ENCODE measurements at regions not wholly inside any gene's neighbourhood (a gene's known extent, or its start where the extent isn't known, plus 50 kb on each side); places are given as distances from the start of the nearest gene placed in this dataset.

DNA sequence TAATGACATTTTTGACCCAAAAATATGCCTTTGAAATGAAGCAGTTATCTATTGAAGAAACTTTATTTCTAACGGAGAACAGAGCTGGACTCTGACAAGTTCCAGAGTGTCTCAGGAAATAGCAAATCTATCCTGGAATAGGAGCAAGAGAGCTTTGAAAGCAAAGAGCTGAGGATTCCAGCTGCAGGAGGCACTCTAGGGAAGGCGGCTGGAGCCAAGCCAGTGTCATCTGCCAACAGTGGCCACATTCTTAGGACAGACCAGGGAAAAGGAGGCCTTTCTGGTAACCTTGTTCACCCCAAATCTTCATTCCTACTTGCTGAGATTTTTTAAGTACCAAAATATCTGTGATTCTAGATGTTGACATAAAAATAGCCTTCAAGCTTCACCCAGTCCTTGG is 493.5 kb upstream of the B3GAT1 start:
- DNase-seq (ENCODE audit: low spot score) = no peak
- H3K9me3 Mint-ChIP-seq (ENCODE audit: low read depth) = no peaks in the 10 kb centered on the region
- H3K27ac Mint-ChIP-seq (ENCODE audit: unreplicated experiment) = no peak overlapping the region
- peaks cover 25% of the 10 kb centered on the region for H3K4me1 Mint-ChIP-seq (ENCODE audit: low read depth)
- TF ChIP-seq, protein P1, sequence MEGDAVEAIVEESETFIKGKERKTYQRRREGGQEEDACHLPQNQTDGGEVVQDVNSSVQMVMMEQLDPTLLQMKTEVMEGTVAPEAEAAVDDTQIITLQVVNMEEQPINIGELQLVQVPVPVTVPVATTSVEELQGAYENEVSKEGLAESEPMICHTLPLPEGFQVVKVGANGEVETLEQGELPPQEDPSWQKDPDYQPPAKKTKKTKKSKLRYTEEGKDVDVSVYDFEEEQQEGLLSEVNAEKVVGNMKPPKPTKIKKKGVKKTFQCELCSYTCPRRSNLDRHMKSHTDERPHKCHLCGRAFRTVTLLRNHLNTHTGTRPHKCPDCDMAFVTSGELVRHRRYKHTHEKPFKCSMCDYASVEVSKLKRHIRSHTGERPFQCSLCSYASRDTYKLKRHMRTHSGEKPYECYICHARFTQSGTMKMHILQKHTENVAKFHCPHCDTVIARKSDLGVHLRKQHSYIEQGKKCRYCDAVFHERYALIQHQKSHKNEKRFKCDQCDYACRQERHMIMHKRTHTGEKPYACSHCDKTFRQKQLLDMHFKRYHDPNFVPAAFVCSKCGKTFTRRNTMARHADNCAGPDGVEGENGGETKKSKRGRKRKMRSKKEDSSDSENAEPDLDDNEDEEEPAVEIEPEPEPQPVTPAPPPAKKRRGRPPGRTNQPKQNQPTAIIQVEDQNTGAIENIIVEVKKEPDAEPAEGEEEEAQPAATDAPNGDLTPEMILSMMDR (IDR thresholded peaks at IDR 0.05) = no peak
- H3K27me3 Mint-ChIP-seq (ENCODE audit: low read depth) = peaks cover 7% of the 10 kb centered on the region
- no peaks in the 10 kb centered on the region for H3K36me3 Mint-ChIP-seq (ENCODE audit: low read depth)
- H3K4me3 Mint-ChIP-seq (ENCODE audit: unreplicated experiment) = no peak overlapping the region

DNA sequence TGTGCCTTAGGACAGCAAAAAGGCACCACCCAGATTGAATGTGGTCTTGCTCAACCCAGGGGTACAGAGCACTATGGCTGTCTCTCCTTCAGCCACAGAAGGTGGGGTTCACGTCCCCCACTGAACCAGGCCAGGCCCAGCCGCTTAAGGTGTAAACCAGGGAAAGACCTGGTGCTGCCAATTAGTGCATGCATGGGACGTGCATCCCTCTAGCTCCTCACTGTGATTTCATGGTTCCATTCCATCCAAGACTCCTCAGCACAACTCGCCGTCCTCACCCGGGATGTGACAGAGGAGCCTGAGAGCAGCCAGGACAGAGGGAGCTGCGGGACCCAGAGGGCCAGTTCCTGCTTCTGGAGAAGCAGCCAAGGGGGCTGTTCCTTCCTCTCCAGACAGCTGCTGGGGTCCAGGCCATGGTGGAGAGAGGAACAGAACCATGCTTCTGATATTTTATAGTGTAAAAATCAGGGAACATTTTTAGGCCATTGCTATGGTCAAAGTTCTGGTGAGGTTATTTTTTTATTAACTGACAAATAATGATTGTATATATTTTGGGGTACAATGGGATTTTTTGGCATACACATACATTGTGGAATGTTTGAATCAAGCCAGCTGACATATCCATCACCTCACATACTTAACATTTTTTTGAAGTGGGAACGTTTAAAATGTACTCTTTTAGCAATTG is 492.2 kb upstream of the B3GAT1 start:
- no peaks in the 10 kb centered on the region for H3K36me3 Mint-ChIP-seq (ENCODE audit: low read depth)
- no peak for DNase-seq (ENCODE audit: low spot score)
- H3K27me3 Mint-ChIP-seq (ENCODE audit: low read depth) = peaks cover 4% of the 10 kb centered on the region
- H3K4me1 Mint-ChIP-seq (ENCODE audit: low read depth) = peaks cover 25% of the 10 kb centered on the region
- H3K4me3 Mint-ChIP-seq (ENCODE audit: unreplicated experiment) = no peak overlapping the region
- H3K9me3 Mint-ChIP-seq (ENCODE audit: low read depth) = no peaks in the 10 kb centered on the region
- TF ChIP-seq, protein P1 (IDR thresholded peaks at IDR 0.05) = no peak
- H3K27ac Mint-ChIP-seq (ENCODE audit: unreplicated experiment) = no peak overlapping the region

DNA sequence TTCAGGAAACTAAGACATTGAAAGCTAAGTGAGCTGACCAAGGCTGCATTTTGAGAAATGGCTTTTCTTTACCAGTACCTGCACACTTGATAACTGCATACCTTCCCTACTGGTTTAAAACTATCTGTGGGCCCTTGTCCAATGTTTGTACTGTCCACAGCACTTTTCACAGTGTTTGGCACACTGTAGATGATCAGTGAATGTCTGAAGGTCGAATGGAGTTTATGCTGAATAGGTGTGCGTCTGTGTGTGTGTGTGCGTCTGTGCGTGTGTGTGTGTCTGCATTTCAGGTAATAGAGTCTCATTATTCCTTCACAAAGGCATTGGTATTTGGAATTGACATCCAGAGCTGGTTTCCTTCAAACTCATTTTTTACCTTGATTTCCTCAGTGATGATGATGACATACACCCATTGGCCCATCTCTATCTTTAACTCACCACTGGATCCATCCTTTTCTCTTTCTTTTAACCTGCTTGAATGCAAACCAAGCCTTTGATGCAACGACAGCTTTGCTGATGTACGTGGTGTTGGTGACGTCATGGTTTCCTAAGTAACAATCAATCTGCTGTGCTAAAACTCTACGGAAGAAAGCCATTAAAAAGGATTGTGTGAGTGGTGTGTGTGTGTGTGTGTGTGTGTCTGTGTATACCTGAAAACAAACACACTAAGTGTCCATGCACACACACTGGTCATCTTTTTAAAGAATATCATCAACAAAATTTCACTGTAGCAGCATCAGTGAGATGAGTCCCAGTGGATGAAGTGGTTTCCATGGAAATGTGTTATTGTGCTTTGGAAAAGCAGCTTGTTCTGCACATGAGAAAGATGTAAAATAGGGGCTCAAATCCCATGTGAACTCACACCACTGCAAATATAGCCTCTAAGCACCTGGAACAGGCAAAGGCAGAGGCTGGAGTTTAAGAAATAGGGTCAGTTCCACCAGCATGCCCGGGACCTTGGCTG is 490.2 kb upstream of the B3GAT1 start:
- Mint-ChIP-seq H3K4me3 (ENCODE audit: unreplicated experiment) (no peak overlapping the region), H3K27ac (ENCODE audit: unreplicated experiment) (no peak overlapping the region), H3K9me3 (ENCODE audit: low read depth) (no peaks in the 10 kb centered on the region), H3K4me1 (ENCODE audit: low read depth) (peaks cover 25% of the 10 kb centered on the region), H3K36me3 (ENCODE audit: low read depth) (no peaks in the 10 kb centered on the region), H3K27me3 (ENCODE audit: low read depth) (peaks cover 7% of the 10 kb centered on the region)
- no peak for DNase-seq (ENCODE audit: low spot score)
- TF ChIP-seq, protein P1 (IDR thresholded peaks at IDR 0.05) = no peak

DNA sequence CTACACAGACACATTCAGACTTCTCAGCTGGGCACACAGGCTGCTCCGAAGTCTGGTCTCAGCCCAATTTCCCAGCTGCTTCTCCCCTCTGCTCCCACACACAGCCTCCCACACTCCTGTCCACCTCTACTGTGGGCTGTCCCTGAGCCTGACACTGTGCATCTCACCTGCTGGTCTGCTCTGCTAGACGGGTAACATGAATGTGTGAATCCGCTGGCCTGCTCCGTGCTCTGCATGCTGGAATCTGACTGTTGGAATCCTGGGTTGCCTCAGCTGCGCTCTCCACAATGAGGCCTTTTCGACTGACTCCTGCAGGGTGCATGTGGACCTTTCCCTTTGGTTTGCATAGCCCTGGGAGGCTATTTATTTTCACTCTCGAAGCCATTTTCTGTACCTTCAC is 489.5 kb upstream of the B3GAT1 start:
- TF ChIP-seq, protein P1 (IDR thresholded peaks at IDR 0.05) = no peak
- H3K4me1 Mint-ChIP-seq (ENCODE audit: low read depth) = peaks cover 25% of the 10 kb centered on the region
- H3K4me3 Mint-ChIP-seq (ENCODE audit: unreplicated experiment) = no peak overlapping the region
- H3K27me3 Mint-ChIP-seq (ENCODE audit: low read depth) = peaks cover 7% of the 10 kb centered on the region
- no peaks in the 10 kb centered on the region for H3K36me3 Mint-ChIP-seq (ENCODE audit: low read depth)
- DNase-seq (ENCODE audit: low spot score) = no peak
- H3K9me3 Mint-ChIP-seq (ENCODE audit: low read depth) = no peaks in the 10 kb centered on the region
- no peak overlapping the region for H3K27ac Mint-ChIP-seq (ENCODE audit: unreplicated experiment)

DNA sequence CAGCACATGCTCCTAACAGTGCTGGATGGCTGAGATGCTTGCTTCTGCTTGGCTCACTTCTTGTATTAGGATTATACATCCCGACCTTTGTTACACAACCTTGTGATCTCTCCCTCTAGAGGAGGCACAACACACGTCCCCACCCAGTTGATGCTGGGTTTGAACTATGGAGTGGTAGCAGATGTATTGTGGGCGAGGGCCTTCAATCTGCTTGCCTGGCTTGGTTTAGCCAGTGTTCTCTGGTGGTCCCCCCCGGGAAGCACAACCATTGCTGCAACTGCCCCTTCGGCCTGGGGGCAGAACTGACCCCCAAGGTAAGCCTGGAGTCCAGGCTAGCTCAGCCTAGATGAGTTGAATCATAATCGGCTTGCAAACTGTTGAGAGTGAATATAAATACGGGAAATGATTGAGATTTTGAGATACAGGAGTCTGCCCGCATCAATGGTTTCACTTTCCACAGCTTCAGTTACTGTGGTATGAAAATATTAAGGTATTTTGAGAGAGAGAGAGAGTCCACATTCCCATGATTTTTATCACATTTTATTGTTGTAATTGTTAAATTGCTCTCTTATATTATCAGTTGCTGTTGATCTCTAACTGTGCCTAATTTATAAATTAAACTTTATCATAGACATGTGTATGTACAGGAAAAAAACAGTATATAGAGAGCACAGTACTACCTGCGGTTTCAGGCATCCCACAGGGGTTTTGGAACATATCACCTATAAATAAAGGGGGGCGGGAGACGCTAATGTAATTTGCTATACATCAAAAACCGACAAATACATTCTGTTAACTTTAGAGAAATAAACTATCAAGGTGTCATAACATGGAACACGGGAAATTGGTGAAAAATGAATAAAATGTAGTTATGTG is 482.0 kb upstream of the B3GAT1 start:
- no peaks in the 10 kb centered on the region for H3K36me3 Mint-ChIP-seq (ENCODE audit: low read depth)
- H3K4me1 Mint-ChIP-seq (ENCODE audit: low read depth) = no peaks in the 10 kb centered on the region
- H3K27ac Mint-ChIP-seq (ENCODE audit: unreplicated experiment) = no peak overlapping the region
- TF ChIP-seq, protein P1 (IDR thresholded peaks at IDR 0.05) = no peak
- no peak for DNase-seq (ENCODE audit: low spot score)
- peaks cover 7% of the 10 kb centered on the region for H3K27me3 Mint-ChIP-seq (ENCODE audit: low read depth)
- H3K9me3 Mint-ChIP-seq (ENCODE audit: low read depth) = no peaks in the 10 kb centered on the region
- H3K4me3 Mint-ChIP-seq (ENCODE audit: unreplicated experiment) = no peak overlapping the region

All from chondrocyte (in vitro differentiated cells).